ENCODE measurements at regions not wholly inside any gene's neighbourhood (a gene's known extent, or its start where the extent isn't known, plus 50 kb on each side); places are given as distances from the start of the nearest gene placed in this dataset.
"Not testable (repeated sequence)": the region's sequence is repeated elsewhere in the genome, so short reads cannot be mapped to it uniquely, and the experiment has no call there.

GRCh38 chr7:88586219-88586618 lies 173.3 kb upstream of the ZNF804B start:
- DNase-seq (no peak), ATAC-seq (ENCODE audit: insufficient read depth, low FRiP score) (no peak)
- Histone ChIP-seq H3K36me3 (ENCODE audit: control insufficient read depth in 4 of 4, insufficient read depth in 4 of 4, low read length in 4 of 4) (no peaks in the 10 kb centered on the region), H3K4me3 (no peak overlapping the region), H3K27me3 (ENCODE audit: control insufficient read depth in 3 of 3, insufficient read depth in 3 of 3, low read length in 2 of 3) (no peaks in the 10 kb centered on the region), H3K9me3 (ENCODE audit: control insufficient read depth in 4 of 4, insufficient read depth in 3 of 4, low read length in 3 of 4) (no peaks in the 10 kb centered on the region), H3K9ac (ENCODE audit: insufficient read depth in 1 of 2, low read length in 2 of 2) (no peak overlapping the region), H3K4me1 (ENCODE audit: control insufficient read depth in 5 of 5, insufficient read depth in 5 of 5, low read length in 5 of 5) (no peaks in the 10 kb centered on the region), H3K27ac (ENCODE audit: low read depth in 1 of 2, low read length in 1 of 2) (no peak overlapping the region)
- WGBS, 2 donors: 49 to 63% methylated on average over 3 of the region's 3 CpGs
- TF ChIP-seq, protein P1, sequence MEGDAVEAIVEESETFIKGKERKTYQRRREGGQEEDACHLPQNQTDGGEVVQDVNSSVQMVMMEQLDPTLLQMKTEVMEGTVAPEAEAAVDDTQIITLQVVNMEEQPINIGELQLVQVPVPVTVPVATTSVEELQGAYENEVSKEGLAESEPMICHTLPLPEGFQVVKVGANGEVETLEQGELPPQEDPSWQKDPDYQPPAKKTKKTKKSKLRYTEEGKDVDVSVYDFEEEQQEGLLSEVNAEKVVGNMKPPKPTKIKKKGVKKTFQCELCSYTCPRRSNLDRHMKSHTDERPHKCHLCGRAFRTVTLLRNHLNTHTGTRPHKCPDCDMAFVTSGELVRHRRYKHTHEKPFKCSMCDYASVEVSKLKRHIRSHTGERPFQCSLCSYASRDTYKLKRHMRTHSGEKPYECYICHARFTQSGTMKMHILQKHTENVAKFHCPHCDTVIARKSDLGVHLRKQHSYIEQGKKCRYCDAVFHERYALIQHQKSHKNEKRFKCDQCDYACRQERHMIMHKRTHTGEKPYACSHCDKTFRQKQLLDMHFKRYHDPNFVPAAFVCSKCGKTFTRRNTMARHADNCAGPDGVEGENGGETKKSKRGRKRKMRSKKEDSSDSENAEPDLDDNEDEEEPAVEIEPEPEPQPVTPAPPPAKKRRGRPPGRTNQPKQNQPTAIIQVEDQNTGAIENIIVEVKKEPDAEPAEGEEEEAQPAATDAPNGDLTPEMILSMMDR (IDR thresholded peaks at IDR 0.05; ENCODE audit: control extremely low read depth, extremely low read depth): no peak

DNA sequence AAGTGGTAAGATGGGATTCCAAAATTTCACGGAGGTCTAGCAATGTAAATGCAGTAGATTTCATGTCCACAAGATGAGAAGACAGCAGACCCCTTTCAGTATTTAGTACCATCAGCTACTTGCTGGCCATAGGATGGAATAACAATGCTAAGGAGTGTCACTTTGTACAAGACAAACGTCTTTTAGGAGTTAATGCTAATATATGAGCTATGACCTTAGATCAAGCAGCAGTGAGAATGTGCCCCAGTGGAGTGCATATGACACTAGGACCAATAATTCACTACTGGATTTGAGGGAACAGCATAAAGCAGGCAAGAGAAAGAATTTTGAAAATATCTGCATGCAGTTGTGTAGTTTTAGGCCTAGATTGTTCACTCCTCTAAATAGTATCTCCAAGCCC lies 182.8 kb upstream of the ZNF804B start:
- H3K4me3 ChIP-seq: no peak overlapping the region
- no peak overlapping the region for H3K9ac ChIP-seq (ENCODE audit: insufficient read depth in 1 of 2, low read length in 2 of 2)
- H3K4me1 ChIP-seq (ENCODE audit: control insufficient read depth in 5 of 5, insufficient read depth in 5 of 5, low read length in 5 of 5): no peaks in the 10 kb centered on the region
- ATAC-seq (ENCODE audit: insufficient read depth, low FRiP score): no peak
- no peak overlapping the region for H3K27ac ChIP-seq (ENCODE audit: low read depth in 1 of 2, low read length in 1 of 2)
- no peak for DNase-seq
- TF ChIP-seq, protein P1 (IDR thresholded peaks at IDR 0.05; ENCODE audit: control extremely low read depth, extremely low read depth): no peak
- H3K27me3 ChIP-seq (ENCODE audit: control insufficient read depth in 3 of 3, insufficient read depth in 3 of 3, low read length in 2 of 3): no peaks in the 10 kb centered on the region
- H3K9me3 ChIP-seq (ENCODE audit: control insufficient read depth in 4 of 4, insufficient read depth in 3 of 4, low read length in 3 of 4): no peaks in the 10 kb centered on the region
- 55 to 61% methylated on average over 2 of the region's 2 CpGs for WGBS, 2 donors
- no peaks in the 10 kb centered on the region for H3K36me3 ChIP-seq (ENCODE audit: control insufficient read depth in 4 of 4, insufficient read depth in 4 of 4, low read length in 4 of 4)

- TF ChIP-seq, protein P1 (IDR thresholded peaks at IDR 0.05; ENCODE audit: control extremely low read depth, extremely low read depth): no peak
- no peak overlapping the region for H3K4me3 ChIP-seq
- DNase-seq (no peak), ATAC-seq (ENCODE audit: insufficient read depth, low FRiP score) (no peak)
- 64 to 68% methylated on average over 6 of the region's 6 CpGs for WGBS, 2 donors
- no peak overlapping the region for H3K9ac ChIP-seq (ENCODE audit: insufficient read depth in 1 of 2, low read length in 2 of 2)
- H3K9me3 ChIP-seq (ENCODE audit: control insufficient read depth in 4 of 4, insufficient read depth in 3 of 4, low read length in 3 of 4): no peaks in the 10 kb centered on the region
- no peaks in the 10 kb centered on the region for H3K27me3 ChIP-seq (ENCODE audit: control insufficient read depth in 3 of 3, insufficient read depth in 3 of 3, low read length in 2 of 3)
- no peaks in the 10 kb centered on the region for H3K36me3 ChIP-seq (ENCODE audit: control insufficient read depth in 4 of 4, insufficient read depth in 4 of 4, low read length in 4 of 4)
- H3K27ac ChIP-seq (ENCODE audit: low read depth in 1 of 2, low read length in 1 of 2): no peak overlapping the region
- no peaks in the 10 kb centered on the region for H3K4me1 ChIP-seq (ENCODE audit: control insufficient read depth in 5 of 5, insufficient read depth in 5 of 5, low read length in 5 of 5)
These were observed 193.3 kb upstream of the ZNF804B start for GRCh38 chr7:88566162-88566729.

DNA sequence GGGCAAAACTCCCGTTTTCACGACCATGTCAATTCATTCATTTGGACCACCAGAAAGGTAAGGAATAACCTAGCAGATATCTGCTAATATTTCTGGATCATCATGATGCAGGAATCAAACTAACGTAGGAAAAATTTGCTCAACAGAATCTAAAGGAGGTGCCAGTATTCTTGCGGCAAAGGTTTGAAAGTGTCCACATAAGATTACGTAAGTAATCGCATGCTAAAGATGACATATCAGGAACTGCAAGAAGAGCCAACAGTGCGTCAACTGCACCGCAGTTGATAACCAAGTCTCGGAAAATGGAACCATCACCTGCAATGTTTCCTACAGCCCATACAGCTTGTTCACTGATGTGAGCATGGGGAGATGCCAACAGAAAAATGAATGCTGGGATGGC lies 194.1 kb upstream of the ZNF804B start:
- no peaks in the 10 kb centered on the region for H3K36me3 ChIP-seq (ENCODE audit: control insufficient read depth in 4 of 4, insufficient read depth in 4 of 4, low read length in 4 of 4)
- no peak overlapping the region for H3K4me3 ChIP-seq
- ATAC-seq (ENCODE audit: insufficient read depth, low FRiP score): no peak
- H3K27ac ChIP-seq (ENCODE audit: low read depth in 1 of 2, low read length in 1 of 2): no peak overlapping the region
- H3K9me3 ChIP-seq (ENCODE audit: control insufficient read depth in 4 of 4, insufficient read depth in 3 of 4, low read length in 3 of 4): no peaks in the 10 kb centered on the region
- H3K9ac ChIP-seq (ENCODE audit: insufficient read depth in 1 of 2, low read length in 2 of 2): no peak overlapping the region
- H3K27me3 ChIP-seq (ENCODE audit: control insufficient read depth in 3 of 3, insufficient read depth in 3 of 3, low read length in 2 of 3): no peaks in the 10 kb centered on the region
- DNase-seq: no peak
- TF ChIP-seq, protein P1 (IDR thresholded peaks at IDR 0.05; ENCODE audit: control extremely low read depth, extremely low read depth): no peak
- H3K4me1 ChIP-seq (ENCODE audit: control insufficient read depth in 5 of 5, insufficient read depth in 5 of 5, low read length in 5 of 5): no peaks in the 10 kb centered on the region
- WGBS, 2 donors: 95 to 96% methylated on average over 9 of the region's 9 CpGs

DNA sequence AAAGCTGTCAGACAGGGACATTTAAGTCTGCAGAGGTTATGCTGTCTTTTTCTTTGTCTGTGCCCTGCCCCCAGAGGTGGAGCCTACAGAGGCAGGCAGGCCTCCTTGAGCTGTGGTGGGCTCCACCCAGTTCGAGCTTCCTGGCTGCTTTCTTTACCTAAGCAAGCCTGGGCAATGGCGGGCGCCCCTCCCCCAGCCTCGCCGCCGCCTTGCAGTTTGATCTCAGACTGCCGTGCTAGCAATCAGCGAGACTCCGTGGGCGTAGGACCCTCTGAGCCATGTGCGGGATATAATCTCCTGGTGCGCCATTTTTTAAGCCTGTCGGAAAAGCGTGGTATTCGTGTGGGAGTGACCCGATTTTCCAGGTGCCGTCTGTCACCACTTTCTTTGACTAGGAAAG lies 203.1 kb upstream of the ZNF804B start:
- not testable (repeated sequence) for ATAC-seq (ENCODE audit: insufficient read depth, low FRiP score)
- 93 to 95% methylated on average over 17 of the region's 17 CpGs for WGBS, 2 donors

More for the DNA sequence above, 203.1 kb upstream of the ZNF804B start:
- not testable (repeated sequence) for H3K9me3 ChIP-seq (ENCODE audit: control insufficient read depth in 4 of 4, insufficient read depth in 3 of 4, low read length in 3 of 4); H3K4me3 ChIP-seq; H3K9ac ChIP-seq (ENCODE audit: insufficient read depth in 1 of 2, low read length in 2 of 2); H3K27ac ChIP-seq (ENCODE audit: low read depth in 1 of 2, low read length in 1 of 2); H3K36me3 ChIP-seq (ENCODE audit: control insufficient read depth in 4 of 4, insufficient read depth in 4 of 4, low read length in 4 of 4); H3K4me1 ChIP-seq (ENCODE audit: control insufficient read depth in 5 of 5, insufficient read depth in 5 of 5, low read length in 5 of 5); H3K27me3 ChIP-seq (ENCODE audit: control insufficient read depth in 3 of 3, insufficient read depth in 3 of 3, low read length in 2 of 3); DNase-seq

All from lung (tissue), 11 donors.